Hematopoietic multipotent progenitor cell treated with erythropoietin and hydrocortisone succinate and interleukin-3 and kit ligand, for 17 days (in vitro differentiated cells): ENCODE measurements at regions not wholly inside any gene's neighbourhood (a gene's known extent, or its start where the extent isn't known, plus 50 kb on each side); places are given as distances from the start of the nearest gene placed in this dataset.
A peak's percentile ranks its signal among the peaks of the same experiment; 100 is the strongest.

Experiments
- DNase-seq: peaks from one replicate; pipeline ENCODE4 v3.0.0-alpha.2; 2015; ENCODE audit warnings: low spot score

- peak; percentile 72 for DNase-seq
Observed at GRCh38 chr6:30396833-30397479, 52.0 kb downstream of the RPP21 start.

GRCh38 chr6:30397697-30398096 is 52.7 kb downstream of the RPP21 start:
- no peak for DNase-seq

DNA sequence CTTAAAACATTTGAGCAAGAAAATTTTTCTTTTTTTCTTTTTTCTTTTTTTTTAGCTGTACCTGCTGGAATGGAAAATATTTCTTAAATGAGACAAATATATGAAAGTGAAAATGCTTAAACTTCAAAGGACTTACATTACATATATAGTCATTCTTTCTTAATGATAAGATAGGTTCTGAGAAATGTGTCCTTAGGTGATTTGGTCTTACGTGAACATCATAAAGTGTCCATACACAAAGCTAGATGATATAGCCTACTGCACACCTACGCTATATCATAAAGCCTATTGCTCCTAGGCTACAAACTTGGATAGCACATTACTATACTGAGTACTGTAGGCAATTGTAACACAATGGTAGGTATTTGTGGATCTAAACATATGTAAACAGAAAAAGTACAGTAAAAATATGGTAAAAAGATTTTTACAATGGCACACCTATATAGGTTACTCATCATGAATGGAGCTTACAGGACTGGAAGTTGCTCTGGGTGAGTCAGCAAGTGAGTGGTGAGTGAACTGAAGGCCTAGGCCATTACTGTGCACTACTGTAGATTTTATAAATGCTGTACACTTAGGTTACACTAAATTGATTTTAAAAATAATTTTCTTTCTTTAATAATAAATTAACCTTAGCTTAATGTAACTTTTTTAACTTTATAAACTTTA is 54.6 kb downstream of the RPP21 start:
- DNase-seq, result no peak

DNA sequence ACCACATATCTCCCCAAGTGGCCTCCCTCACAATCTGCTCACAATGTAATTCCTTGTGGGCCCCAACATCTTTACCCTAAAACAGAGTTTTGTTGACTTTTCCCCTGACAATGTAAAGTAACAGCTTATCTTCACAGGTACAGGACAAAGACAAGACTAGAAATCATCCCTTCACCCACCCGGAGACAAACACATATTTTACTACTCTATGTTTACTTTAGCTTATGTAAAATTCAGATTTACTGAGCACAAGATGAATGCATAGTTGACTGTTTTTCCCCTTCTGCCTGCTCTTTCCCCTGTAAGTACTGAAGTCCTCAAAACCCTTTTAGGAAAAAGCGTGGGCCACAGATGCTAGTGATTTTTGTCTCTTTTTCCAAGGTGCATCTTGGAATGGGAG is 61.0 kb downstream of the RPP21 start:
- DNase-seq, result no peak

- no peak for DNase-seq
Observed at GRCh38 chr6:30409184-30409583, 64.2 kb downstream of the RPP21 start.

GRCh38 chr6:30411515-30412207 is 66.7 kb downstream of the RPP21 start:
- peak; percentile 41 for DNase-seq

DNA sequence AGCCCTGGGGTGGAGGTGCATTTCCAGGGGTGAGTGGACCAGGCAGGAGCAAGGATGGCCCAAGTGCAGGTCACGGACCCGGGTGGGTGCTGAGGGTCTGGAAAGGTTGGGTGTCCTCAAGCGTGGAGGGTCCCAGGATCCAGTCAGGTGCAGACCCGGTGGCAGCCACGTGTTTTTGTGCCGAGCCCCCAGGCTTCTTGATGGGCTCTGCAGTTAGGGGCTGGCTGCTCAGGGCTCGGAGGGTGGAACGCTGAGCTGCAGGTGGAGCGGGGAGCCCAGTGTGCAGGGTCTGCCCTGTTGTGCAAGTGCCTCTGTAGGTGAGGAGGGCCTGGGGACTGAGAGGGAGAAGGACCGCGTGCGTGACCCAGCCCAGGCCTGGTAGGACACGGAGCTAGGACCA is 70.9 kb upstream of the HLA-E start:
- DNase-seq, result no peak

- no peak for DNase-seq
Observed at GRCh38 chr6:30424549-30424948, 64.8 kb upstream of the HLA-E start.
